HEK293 (cell line): ENCODE measurements at regions not wholly inside any gene's neighbourhood (a gene's known extent, or its start where the extent isn't known, plus 50 kb on each side); places are given as distances from the start of the nearest gene placed in this dataset.

Source experiments
- CTCF ChIA-PET: fragments of 350-600 bp; formaldehyde crosslinking; extraction: SDS; loops from one replicate; lab custom pipeline; 2021; ENCODE audit warnings: antibody characterized with exemption; lab: Yijun Ruan, JAX
- POLR2A ChIA-PET: fragments of 300-600 bp; formaldehyde crosslinking; extraction: SDS; loops from one replicate; lab custom pipeline; 2020; ENCODE audit warnings: antibody characterized with exemption, inconsistent platforms; lab: Yijun Ruan, JAX
- H3K27ac ChIP-seq: fragments of 200-500 bp; sonication (Bioruptor generic); 2 replicates; pipeline ENCODE4 v1.5.1; 2014; ENCODE audit warnings: low read depth, low read length, control low read depth, inconsistent platforms; ENCODE audit errors: extremely low read depth
- H3K36me3 ChIP-seq, 2 experiments: fragments of 200-500 bp in 1 of 2; sonication (Bioruptor generic) in 1 of 2; 1 replicate in 1 of 2; 2 replicates in 1 of 2; pipeline ENCODE4 v1.5.1; 2014 to 2017; ENCODE audit warnings: inconsistent platforms in 2 of 2, low read length in 2 of 2; ENCODE audit not compliant: control insufficient read depth in 2 of 2, insufficient read depth in 1 of 2
- H3K4me1 ChIP-seq: fragments of 200-500 bp; sonication (Bioruptor generic); 2 replicates; pipeline ENCODE4 v1.5.1; 2014; ENCODE audit warnings: mild to moderate bottlenecking, low read length, inconsistent platforms; ENCODE audit not compliant: control insufficient read depth, insufficient read depth
- H3K4me3 ChIP-seq: 2 replicates; pipeline ENCODE4 v1.5.1; 2011; ENCODE audit warnings: low read depth, mild to moderate bottlenecking, control low read depth, low read length, moderate library complexity
- H3K9me3 ChIP-seq: fragments of 200-500 bp; sonication (Bioruptor generic); 2 replicates; pipeline ENCODE4 v1.5.1; 2014; ENCODE audit warnings: low read depth, low read length, inconsistent platforms; ENCODE audit not compliant: control insufficient read depth, insufficient read depth
- AEBP2 ChIP-seq: fragments of 450-650 bp; formaldehyde crosslinking; IDR thresholded peaks from 2 replicates; pipeline ENCODE4 v1.5.1; 2016; ENCODE audit warnings: missing biosample characterization, missing genetic modification characterization, borderline replicate concordance
- BCL11A ChIP-seq: fragments of 450-650 bp; formaldehyde crosslinking; IDR thresholded peaks from 2 replicates; pipeline ENCODE4 v1.5.1; 2016; ENCODE audit warnings: low read depth, missing biosample characterization, missing genetic modification characterization
- BCL6B ChIP-seq: fragments of 450-650 bp; formaldehyde crosslinking; IDR thresholded peaks from 2 replicates; pipeline ENCODE4 v1.5.1; 2017; ENCODE audit warnings: missing biosample characterization, missing genetic modification characterization
- GLI4 ChIP-seq: fragments of 450-650 bp; formaldehyde crosslinking; IDR thresholded peaks from 2 replicates; pipeline ENCODE4 v1.5.1; 2016; ENCODE audit warnings: missing biosample characterization, missing genetic modification characterization
- HOXA7 ChIP-seq: sonication (generic); formaldehyde crosslinking; IDR thresholded peaks from 2 replicates; pipeline ENCODE4 v1.8.1; 2022; ENCODE audit warnings: missing genetic modification reagents, borderline replicate concordance
- KLF1 ChIP-seq: fragments of 450-650 bp; formaldehyde crosslinking; IDR thresholded peaks from 2 replicates; pipeline ENCODE4 v1.5.1; 2016; ENCODE audit warnings: missing biosample characterization, missing genetic modification characterization
- KLF8 ChIP-seq: fragments of 450-650 bp; formaldehyde crosslinking; IDR thresholded peaks from 2 replicates; pipeline ENCODE4 v1.5.1; 2016; ENCODE audit warnings: missing biosample characterization, missing genetic modification characterization
- SETDB1 ChIP-seq: IDR thresholded peaks from one replicate; pipeline ENCODE4 v1.6.1; 2017; ENCODE audit warnings: mild to moderate bottlenecking, low read length, moderate library complexity, mixed read lengths; ENCODE audit not compliant: insufficient read length
- SP7 ChIP-seq: fragments of 450-650 bp; formaldehyde crosslinking; IDR thresholded peaks from 2 replicates; pipeline ENCODE4 v1.5.1; 2016; ENCODE audit warnings: missing biosample characterization, missing genetic modification characterization
- ZBTB1 ChIP-seq: fragments of 450-650 bp; formaldehyde crosslinking; IDR thresholded peaks from 2 replicates; pipeline ENCODE4 v1.5.1; 2016; ENCODE audit warnings: missing biosample characterization, missing genetic modification characterization
- ZBTB11 ChIP-seq: fragments of 450-650 bp; formaldehyde crosslinking; conservative IDR thresholded peaks from 2 replicates; pipeline ENCODE4 v1.5.1; 2016; ENCODE audit warnings: low read depth, missing biosample characterization, missing genetic modification characterization
- ZFP69B ChIP-seq: fragments of 450-650 bp; formaldehyde crosslinking; IDR thresholded peaks from 2 replicates; pipeline ENCODE4 v1.5.1; 2016; ENCODE audit warnings: missing biosample characterization, missing genetic modification characterization
- ZIC2 ChIP-seq: fragments of 450-650 bp; formaldehyde crosslinking; IDR thresholded peaks from 2 replicates; pipeline ENCODE4 v1.5.1; 2016; ENCODE audit warnings: missing biosample characterization, missing genetic modification characterization
- ZNF19 ChIP-seq: fragments of 450-650 bp; formaldehyde crosslinking; IDR thresholded peaks from 2 replicates; pipeline ENCODE4; 2016; ENCODE audit warnings: missing biosample characterization, missing genetic modification characterization, low read depth
- ZNF239 ChIP-seq: fragments of 450-650 bp; formaldehyde crosslinking; IDR thresholded peaks from 2 replicates; pipeline ENCODE4 v1.5.1; 2016; ENCODE audit warnings: missing biosample characterization, missing genetic modification characterization
- ZNF280C ChIP-seq: fragments of 450-650 bp; formaldehyde crosslinking; IDR thresholded peaks from 2 replicates; pipeline ENCODE4 v1.5.1; 2016; ENCODE audit warnings: missing biosample characterization, missing genetic modification characterization
- ZNF292 ChIP-seq: fragments of 450-650 bp; formaldehyde crosslinking; IDR thresholded peaks from 2 replicates; pipeline ENCODE4 v1.5.1; 2016; ENCODE audit warnings: low read depth, missing biosample characterization, missing genetic modification characterization, borderline replicate concordance
- ZNF335 ChIP-seq: fragments of 450-650 bp; formaldehyde crosslinking; conservative IDR thresholded peaks from 2 replicates; pipeline ENCODE4 v1.5.1; 2016; ENCODE audit warnings: missing biosample characterization, missing genetic modification characterization
- ZNF354C ChIP-seq: fragments of 450-650 bp; formaldehyde crosslinking; IDR thresholded peaks from 2 replicates; pipeline ENCODE4 v1.5.1; 2016; ENCODE audit warnings: missing biosample characterization, missing genetic modification characterization, low read depth, borderline replicate concordance
- ZNF580 ChIP-seq: fragments of 450-650 bp; formaldehyde crosslinking; IDR thresholded peaks from 2 replicates; pipeline ENCODE4 v1.5.1; 2016; ENCODE audit warnings: missing biosample characterization, missing genetic modification characterization
- ZNF626 ChIP-seq: fragments of 450-650 bp; sonication (Bioruptor Pico); formaldehyde crosslinking; IDR thresholded peaks from 2 replicates; pipeline ENCODE4 v1.5.1; 2018; ENCODE audit warnings: missing biosample characterization, missing genetic modification characterization, inconsistent platforms
- ZNF660 ChIP-seq: fragments of 450-650 bp; IDR thresholded peaks from 2 replicates; pipeline ENCODE4 v1.5.1; 2018; ENCODE audit warnings: missing biosample characterization, mild to moderate bottlenecking, missing genetic modification characterization
- ZNF747 ChIP-seq: fragments of 450-650 bp; formaldehyde crosslinking; IDR thresholded peaks from 2 replicates; pipeline ENCODE4 v1.5.1; 2016; ENCODE audit warnings: missing biosample characterization, missing genetic modification characterization
- ZNF830 ChIP-seq: fragments of 450-650 bp; IDR thresholded peaks from 2 replicates; pipeline ENCODE4 v1.5.0; 2018; ENCODE audit warnings: missing biosample characterization, missing genetic modification characterization, low read depth, mild to moderate bottlenecking, moderate library complexity

GRCh38 chr18:22734791-22735627 lies 198.1 kb upstream of the RBBP8 start:
- H3K27ac ChIP-seq: no peak overlapping the region
- no peak overlapping the region for H3K4me3 ChIP-seq
- CTCF ChIA-PET: interaction anchor here (0.5 to 0.6 kb wide), 5 partner anchors 31 to 1600 kb away, joined by 3 to 5 read pairs (median 3); no protein-coding TSS in a partner anchor
- POLR2A ChIA-PET: interaction anchor here (0.6 kb wide), 1 partner anchor 751 kb away, joined by 3 read pairs; no protein-coding TSS in a partner anchor
- no peaks in the 10 kb centered on the region for H3K36me3 ChIP-seq
- no peaks in the 10 kb centered on the region for H3K4me1 ChIP-seq
- H3K9me3 ChIP-seq: no peaks in the 10 kb centered on the region
- TF ChIP-seq ZBTB1 (tag by site-specific recombination): no peak
- TF ChIP-seq ZNF239: no peak
- TF ChIP-seq ZNF747 (tag by site-specific recombination): no peak
- no peak for TF ChIP-seq BCL11A (tag by site-specific recombination)
- 0 out of 2 replicates have a peak, but pooled peaks have one; percentile 6 for TF ChIP-seq ZNF335 (tag by site-specific recombination)
- no peak for TF ChIP-seq ZNF660 (tag by site-specific recombination)
- TF ChIP-seq BCL6B (tag by site-specific recombination): peak; percentile 39; the same call in 1 of the 2 replicates
- TF ChIP-seq ZNF626 (tag by site-specific recombination): no peak
- TF ChIP-seq ZNF19 (tag by site-specific recombination): no peak
- TF ChIP-seq ZBTB11 (tag by site-specific recombination): no peak

GRCh38 chr18:22737054-22737453 lies 196.1 kb upstream of the RBBP8 start:
- no peak overlapping the region for H3K4me3 ChIP-seq
- CTCF ChIA-PET: interaction anchor here (0.7 kb wide), 1 partner anchor 63 kb away, joined by 3 read pairs; no protein-coding TSS in a partner anchor
- H3K4me1 ChIP-seq: no peaks in the 10 kb centered on the region
- POLR2A ChIA-PET: no interaction called here
- no peak overlapping the region for H3K27ac ChIP-seq
- no peaks in the 10 kb centered on the region for H3K36me3 ChIP-seq
- H3K9me3 ChIP-seq: no peaks in the 10 kb centered on the region
- no peak for TF ChIP-seq SP7 (tag by site-specific recombination)
- TF ChIP-seq ZNF292 (tag by site-specific recombination): no peak
- no peak for TF ChIP-seq ZIC2 (tag by site-specific recombination)
- TF ChIP-seq KLF8 (tag by site-specific recombination): no peak
- no peak for TF ChIP-seq SETDB1
- TF ChIP-seq ZNF580 (tag by site-specific recombination): no peak
- TF ChIP-seq ZNF354C (tag by site-specific recombination): no peak
- TF ChIP-seq ZFP69B: no peak
- no peak for TF ChIP-seq AEBP2 (tag by site-specific recombination)
- TF ChIP-seq ZNF280C (tag by site-specific recombination): no peak
- TF ChIP-seq HOXA7 (CRISPR knock-in tag): no peak
- TF ChIP-seq ZNF830 (tag by site-specific recombination): no peak
- no peak for TF ChIP-seq KLF1 (tag by site-specific recombination)
- TF ChIP-seq GLI4 (tag by site-specific recombination): no peak
